HEK293 (cell line): ENCODE measurements at regions not wholly inside any gene's neighbourhood (a gene's known extent, or its start where the extent isn't known, plus 50 kb on each side); places are given as distances from the start of the nearest gene placed in this dataset.

Source experiments
- HOXD13 ChIP-seq: sonication (generic); formaldehyde crosslinking; IDR thresholded peaks from 2 replicates; pipeline ENCODE4 v1.8.0; 2022; ENCODE audit warnings: missing genetic modification reagents, borderline replicate concordance
- TRIM28 ChIP-seq: IDR thresholded peaks from 2 replicates; pipeline ENCODE4 v1.6.1; 2011; ENCODE audit warnings: low read length, control low read depth, borderline replicate concordance
- TF ChIP-seq, protein P1 (sequence below): fragments of 450-650 bp; formaldehyde crosslinking; IDR thresholded peaks from 2 replicates; pipeline ENCODE4 v1.5.1; 2016; ENCODE audit warnings: missing biosample characterization, missing genetic modification characterization
- TF ChIP-seq, protein P2 (sequence below): fragments of 450-650 bp; formaldehyde crosslinking; IDR thresholded peaks from 2 replicates; pipeline ENCODE4 v1.5.1; 2016; ENCODE audit warnings: missing biosample characterization, missing genetic modification characterization

DNA sequence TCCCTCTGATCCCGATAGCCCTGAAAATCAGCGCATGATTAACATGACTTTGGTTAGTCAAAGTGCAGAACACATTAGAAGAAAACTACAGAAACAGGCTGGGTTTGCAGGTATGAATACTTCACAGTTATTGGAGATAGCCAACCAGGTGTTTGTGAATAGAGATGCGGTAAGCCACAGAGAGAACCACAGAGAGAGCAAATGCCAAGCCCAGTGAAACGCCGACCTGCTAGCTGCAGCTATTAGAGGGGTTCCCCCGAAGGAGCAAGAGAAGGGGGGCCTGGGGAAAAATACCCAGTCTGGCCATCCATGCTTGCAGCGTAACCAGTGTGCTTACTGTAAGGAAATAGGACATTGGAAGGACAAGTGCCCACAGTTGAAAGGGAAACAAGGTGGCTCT is 523.9 kb upstream of the CNTN3 start:
- TF ChIP-seq HOXD13 (CRISPR knock-in tag) (no peak), TRIM28 (no peak)
- TF ChIP-seq, protein P1, sequence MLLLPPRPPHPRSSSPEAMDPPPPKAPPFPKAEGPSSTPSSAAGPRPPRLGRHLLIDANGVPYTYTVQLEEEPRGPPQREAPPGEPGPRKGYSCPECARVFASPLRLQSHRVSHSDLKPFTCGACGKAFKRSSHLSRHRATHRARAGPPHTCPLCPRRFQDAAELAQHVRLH, result no peak
- TF ChIP-seq, protein P2, sequence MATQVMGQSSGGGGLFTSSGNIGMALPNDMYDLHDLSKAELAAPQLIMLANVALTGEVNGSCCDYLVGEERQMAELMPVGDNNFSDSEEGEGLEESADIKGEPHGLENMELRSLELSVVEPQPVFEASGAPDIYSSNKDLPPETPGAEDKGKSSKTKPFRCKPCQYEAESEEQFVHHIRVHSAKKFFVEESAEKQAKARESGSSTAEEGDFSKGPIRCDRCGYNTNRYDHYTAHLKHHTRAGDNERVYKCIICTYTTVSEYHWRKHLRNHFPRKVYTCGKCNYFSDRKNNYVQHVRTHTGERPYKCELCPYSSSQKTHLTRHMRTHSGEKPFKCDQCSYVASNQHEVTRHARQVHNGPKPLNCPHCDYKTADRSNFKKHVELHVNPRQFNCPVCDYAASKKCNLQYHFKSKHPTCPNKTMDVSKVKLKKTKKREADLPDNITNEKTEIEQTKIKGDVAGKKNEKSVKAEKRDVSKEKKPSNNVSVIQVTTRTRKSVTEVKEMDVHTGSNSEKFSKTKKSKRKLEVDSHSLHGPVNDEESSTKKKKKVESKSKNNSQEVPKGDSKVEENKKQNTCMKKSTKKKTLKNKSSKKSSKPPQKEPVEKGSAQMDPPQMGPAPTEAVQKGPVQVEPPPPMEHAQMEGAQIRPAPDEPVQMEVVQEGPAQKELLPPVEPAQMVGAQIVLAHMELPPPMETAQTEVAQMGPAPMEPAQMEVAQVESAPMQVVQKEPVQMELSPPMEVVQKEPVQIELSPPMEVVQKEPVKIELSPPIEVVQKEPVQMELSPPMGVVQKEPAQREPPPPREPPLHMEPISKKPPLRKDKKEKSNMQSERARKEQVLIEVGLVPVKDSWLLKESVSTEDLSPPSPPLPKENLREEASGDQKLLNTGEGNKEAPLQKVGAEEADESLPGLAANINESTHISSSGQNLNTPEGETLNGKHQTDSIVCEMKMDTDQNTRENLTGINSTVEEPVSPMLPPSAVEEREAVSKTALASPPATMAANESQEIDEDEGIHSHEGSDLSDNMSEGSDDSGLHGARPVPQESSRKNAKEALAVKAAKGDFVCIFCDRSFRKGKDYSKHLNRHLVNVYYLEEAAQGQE, result no peak
